B cell (primary cell): ENCODE measurements at regions not wholly inside any gene's neighbourhood (a gene's known extent, or its start where the extent isn't known, plus 50 kb on each side); places are given as distances from the start of the nearest gene placed in this dataset.

Source experiments
- ATAC-seq: fragments of 200-7000 bp; cut with Tn5 transposase; one replicate; pipeline ENCODE4 v1.10.0; 2021; ENCODE audit warnings: low read depth, mild to moderate bottlenecking, moderate number of reproducible peaks, moderate library complexity
- CTCF ChIA-PET: fragments of 350-600 bp; sonication (Branson Sonifier 250); formaldehyde crosslinking; loops from one replicate; lab custom pipeline; 2021; ENCODE audit warnings: antibody characterized with exemption, inconsistent platforms; lab: Charles Lee
- POLR2A ChIA-PET: fragments of 350-600 bp; sonication (Branson Sonifier 250); formaldehyde crosslinking; loops from one replicate; lab custom pipeline; 2021; ENCODE audit warnings: antibody characterized with exemption; lab: Charles Lee
- DNase-seq: peaks from one replicate; pipeline ENCODE4 v3.0.0; 2013
- H2AFZ ChIP-seq: 2 replicates; pipeline ENCODE4 v1.6.1; 2012; ENCODE audit warnings: mild to moderate bottlenecking, low read depth, low read length; ENCODE audit not compliant: insufficient read depth, poor library complexity, severe bottlenecking
- H3K27ac ChIP-seq, 2 donors: 1 replicate in 1 of 2; 2 replicates in 1 of 2; pipeline ENCODE4 v1.5.1; 2012 to 2013; ENCODE audit warnings: low read length in 2 of 2, mild to moderate bottlenecking in 2 of 2, moderate library complexity in 1 of 2
- H3K27me3 ChIP-seq, 4 experiments: fragments of 200-600 bp in 1 of 4; sonication (generic) in 1 of 4; replicated peaks in 1 of 4; 1 replicate in 2 of 4; 2 replicates in 2 of 4; pipeline versions ENCODE4 v1.6.1 to v1.7.0; 2013 to 2016; ENCODE audit warnings: low read length in 3 of 4, mild to moderate bottlenecking in 2 of 4, mixed read lengths in 1 of 4, moderate library complexity in 1 of 4; ENCODE audit not compliant: insufficient read depth in 4 of 4, control insufficient read depth in 3 of 4; ENCODE audit errors: control extremely low read depth in 1 of 4
- H3K36me3 ChIP-seq, 2 experiments: replicated peaks in 1 of 2; 1 replicate in 1 of 2; 2 replicates in 1 of 2; pipeline versions ENCODE4 v1.6.1 to v1.7.1; 2013; ENCODE audit warnings: low read length in 1 of 2; ENCODE audit not compliant: insufficient read depth in 2 of 2, control insufficient read depth in 1 of 2; ENCODE audit errors: control extremely low read depth in 1 of 2, extremely low read depth in 1 of 2
- H3K4me1 ChIP-seq, 2 donors: fragments of 200-600 bp in 1 of 2; sonication (generic) in 1 of 2; 1 replicate in 1 of 2; 2 replicates in 1 of 2; pipeline versions ENCODE4 v1.5.1 to v1.6.1; 2013 to 2017; ENCODE audit warnings: low read length in 2 of 2; ENCODE audit not compliant: control insufficient read depth in 2 of 2, insufficient read depth in 2 of 2
- H3K4me2 ChIP-seq: replicated peaks from 2 replicates; pipeline ENCODE3; 2012; ENCODE audit warnings: mild to moderate bottlenecking, low read depth, low read length; ENCODE audit not compliant: poor library complexity, severe bottlenecking
- H3K4me3 ChIP-seq, 5 experiments: fragments of 200-600 bp in 1 of 5; sonication (generic) in 1 of 5; 1 replicate in 3 of 5; 2 replicates in 2 of 5; pipeline versions ENCODE4 v1.5.1 to v1.7.0; 2011 to 2016; ENCODE audit warnings: low read length in 4 of 5, mild to moderate bottlenecking in 4 of 5, low read depth in 2 of 5, control low read depth in 1 of 5, moderate library complexity in 1 of 5; ENCODE audit not compliant: insufficient read depth in 1 of 5; ENCODE audit errors: control extremely low read depth in 1 of 5, extremely low read depth in 1 of 5
- H3K79me2 ChIP-seq: fragments of 200-600 bp; sonication (generic); one replicate; pipeline ENCODE4 v1.6.0; 2016; ENCODE audit warnings: low read length; ENCODE audit not compliant: control insufficient read depth, insufficient read depth
- H3K9ac ChIP-seq: fragments of 200-600 bp; sonication (generic); 2 replicates; pipeline ENCODE4 v1.6.1; 2017; ENCODE audit warnings: mild to moderate bottlenecking, low read length, moderate library complexity
- H3K9me3 ChIP-seq, 3 donors: one replicate each; pipeline versions ENCODE4 v1.6.1 to v1.7.1; 2013; ENCODE audit warnings: low read length in 2 of 3; ENCODE audit not compliant: control insufficient read depth in 2 of 3, insufficient read depth in 1 of 3; ENCODE audit errors: control extremely low read depth in 1 of 3
- H4K20me1 ChIP-seq: 2 replicates; pipeline ENCODE4 v1.6.0; 2012; ENCODE audit warnings: mild to moderate bottlenecking, low read length; ENCODE audit not compliant: insufficient read depth, control insufficient read depth, poor library complexity, severe bottlenecking
- H3K27ac Mint-ChIP-seq: one replicate; pipeline ENCODE4 v1.8.0; 2021; ENCODE audit warnings: mixed read lengths
- H3K27me3 Mint-ChIP-seq: one replicate; pipeline ENCODE4 v1.8.0; 2021; ENCODE audit warnings: mixed read lengths
- H3K4me1 Mint-ChIP-seq: one replicate; pipeline ENCODE4 v1.8.0; 2021; ENCODE audit warnings: mixed read lengths
- H3K4me3 Mint-ChIP-seq: one replicate; pipeline ENCODE4 v1.8.0; 2021; ENCODE audit warnings: mixed read lengths
- H3K9me3 Mint-ChIP-seq: one replicate; pipeline ENCODE4 v1.8.0; 2022; ENCODE audit warnings: mixed read lengths; ENCODE audit not compliant: insufficient read depth
- CTCF ChIP-seq: fragments of 200-600 bp; IDR thresholded peaks from one replicate; pipeline ENCODE4 v1.8.0; 2022; ENCODE audit warnings: antibody characterized with exemption, mild to moderate bottlenecking
- EZH2 ChIP-seq: IDR thresholded peaks from 2 replicates; pipeline ENCODE4 v1.6.1; 2012; ENCODE audit warnings: borderline replicate concordance, low read depth, mild to moderate bottlenecking, moderate library complexity, low read length; ENCODE audit not compliant: insufficient read depth, poor library complexity, severe bottlenecking
- WGBS: methylation state at CpG from one replicate; pipeline ENCODE4 v1.1.5; 2013; ENCODE audit warnings: missing lambda C conversion rate; ENCODE audit not compliant: insufficient coverage; 5-methylcytosine and 5-hydroxymethylcytosine counted together
- intact Hi-C: fragments of 100-400 bp; cut with micrococcal nuclease; formaldehyde crosslinking; loops from one replicate; pipeline ENCODE4 v1.10.0; 2022

- Histone ChIP-seq H3K9me3 (peaks cover 0 to 8% (median 0%) of the 10 kb centered on the region in 3 donors), H3K79me2 (no peaks in the 10 kb centered on the region), H3K4me1 (no peaks in the 10 kb centered on the region), H3K9ac (no peak overlapping the region), H3K27ac (no peak overlapping the region), H2AFZ (no peak overlapping the region), H3K36me3 (no peaks in the 10 kb centered on the region), H3K4me2 (no peak overlapping the region), H4K20me1 (no peaks in the 10 kb centered on the region), H3K4me3 (no peak overlapping the region), H3K27me3 (peaks cover 0 to 3% (median 0%) of the 10 kb centered on the region in 4 experiments)
- Mint-ChIP-seq H3K9me3 (no peaks in the 10 kb centered on the region), H3K27ac (no peak overlapping the region), H3K27me3 (no peaks in the 10 kb centered on the region), H3K4me3 (no peak overlapping the region), H3K4me1 (no peaks in the 10 kb centered on the region)
- no peak for DNase-seq
- intact Hi-C loops = no loop called here
- TF ChIP-seq CTCF (no peak), EZH2 (no peak)
- 60% methylated on average over 5 of the region's 9 CpGs for WGBS
- ATAC-seq = no peak
- ChIA-PET POLR2A (no interaction called here), CTCF (no interaction called here)
Measured at GRCh38 chr6:120584111-120584760, 750.0 kb downstream of the TBC1D32 start.

GRCh38 chr6:120576061-120576460 is 758.2 kb downstream of the TBC1D32 start:
- Histone ChIP-seq H3K27me3 (no peaks in the 10 kb centered on the region), H3K27ac (no peak overlapping the region), H2AFZ (no peak overlapping the region), H3K4me3 (no peak overlapping the region), H3K9ac (no peak overlapping the region), H4K20me1 (no peaks in the 10 kb centered on the region), H3K9me3 (no peaks in the 10 kb centered on the region), H3K4me1 (no peaks in the 10 kb centered on the region), H3K4me2 (no peak overlapping the region), H3K36me3 (no peaks in the 10 kb centered on the region), H3K79me2 (no peaks in the 10 kb centered on the region)
- WGBS = 94% methylated on average over 2 of the region's 4 CpGs
- H3K9me3 Mint-ChIP-seq = no peaks in the 10 kb centered on the region
- intact Hi-C loops = no loop called here
- TF ChIP-seq EZH2 = no peak
- TF ChIP-seq CTCF = no peak
- no peaks in the 10 kb centered on the region for H3K27me3 Mint-ChIP-seq
- ChIA-PET POLR2A (no interaction called here), CTCF (no interaction called here)
- no peak overlapping the region for H3K27ac Mint-ChIP-seq
- ATAC-seq (no peak), DNase-seq (no peak)
- no peak overlapping the region for H3K4me3 Mint-ChIP-seq
- no peaks in the 10 kb centered on the region for H3K4me1 Mint-ChIP-seq
